Kidney capillary endothelial cell (primary cell): ENCODE measurements at regions not wholly inside any gene's neighbourhood (a gene's known extent, or its start where the extent isn't known, plus 50 kb on each side); places are given as distances from the start of the nearest gene placed in this dataset.

Source experiments
- DNase-seq: peaks from one replicate; pipeline ENCODE4 v3.0.0-alpha.2; 2018; ENCODE audit warnings: low spot score

DNA sequence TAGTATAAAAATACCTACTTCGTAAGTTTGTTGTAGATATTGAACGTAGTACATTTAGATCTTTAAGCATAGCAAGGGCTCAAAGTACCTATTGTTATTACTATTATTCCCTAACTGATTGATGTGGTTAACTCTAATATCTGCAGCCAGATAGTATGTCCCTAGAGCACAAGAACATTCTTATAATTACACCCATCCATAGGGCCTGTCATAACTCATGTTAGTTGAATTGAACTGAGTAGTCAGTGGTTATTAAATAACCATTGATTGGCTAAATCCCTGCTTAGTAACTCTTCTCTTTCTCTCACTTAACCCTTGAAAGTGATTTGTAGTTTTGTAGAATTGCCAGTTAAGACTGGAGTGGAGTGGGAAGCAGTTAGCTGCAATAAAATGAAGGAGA is 207.5 kb upstream of the HS3ST5 start:
- DNase-seq: no peak

DNA sequence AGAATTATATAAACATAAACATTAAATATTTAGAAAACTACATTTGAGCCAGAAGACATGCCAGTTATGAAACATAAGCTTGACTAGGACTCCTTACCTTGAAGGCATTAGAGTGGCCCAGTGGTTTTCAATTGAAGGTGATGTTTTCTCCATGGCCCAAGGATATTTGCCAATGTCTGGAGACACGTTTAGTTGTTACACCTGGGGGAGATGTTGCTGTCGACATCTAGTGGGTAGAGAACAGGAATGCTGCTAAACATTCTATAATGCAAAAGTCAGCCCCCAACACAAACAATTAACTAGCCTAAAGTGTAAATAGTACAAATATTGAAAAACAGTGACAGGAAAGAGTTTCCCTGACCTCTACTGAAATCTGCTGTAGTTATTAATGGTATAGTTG is 200.9 kb upstream of the HS3ST5 start:
- DNase-seq: no peak

DNA sequence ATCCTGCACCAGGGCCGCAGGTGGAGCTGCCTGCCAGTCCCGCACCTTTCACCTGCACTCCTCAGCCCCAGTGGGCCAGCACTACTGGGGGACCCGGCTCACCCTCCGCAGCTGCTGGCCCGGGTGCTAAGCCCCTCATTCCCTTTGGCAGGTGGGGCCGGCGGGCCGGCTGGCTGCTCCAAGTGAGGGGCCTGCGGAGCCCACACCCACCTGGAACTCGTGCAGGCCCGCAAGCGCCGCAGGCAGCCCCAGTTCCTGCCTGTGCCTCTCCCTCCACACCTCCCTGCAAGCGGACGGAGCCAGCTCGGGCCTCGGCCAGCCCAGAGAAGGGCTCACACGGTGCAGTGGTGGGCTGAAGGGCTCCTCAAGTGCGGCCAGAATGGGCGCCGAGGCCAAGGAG is 199.0 kb upstream of the HS3ST5 start:
- DNase-seq: no peak

DNA sequence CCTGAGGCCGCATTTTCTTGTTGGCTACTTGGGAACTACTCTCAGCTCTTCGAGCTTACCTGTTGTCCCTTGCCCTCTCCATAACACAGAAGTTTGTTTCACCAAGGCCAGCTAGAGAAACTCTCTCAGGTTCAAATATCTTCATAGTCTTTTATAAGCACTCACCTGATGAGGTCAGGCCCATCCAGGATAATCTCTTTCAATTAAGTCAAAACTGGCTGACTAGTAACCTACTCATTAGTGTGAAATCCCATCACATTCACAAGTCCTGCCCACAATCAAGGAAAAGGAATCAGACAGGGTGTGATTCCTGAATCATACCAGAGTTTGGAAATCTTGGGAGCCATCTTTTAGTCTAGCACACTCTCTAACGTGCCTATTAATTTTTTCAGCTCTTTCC is 195.2 kb upstream of the HS3ST5 start:
- no peak for DNase-seq

DNA sequence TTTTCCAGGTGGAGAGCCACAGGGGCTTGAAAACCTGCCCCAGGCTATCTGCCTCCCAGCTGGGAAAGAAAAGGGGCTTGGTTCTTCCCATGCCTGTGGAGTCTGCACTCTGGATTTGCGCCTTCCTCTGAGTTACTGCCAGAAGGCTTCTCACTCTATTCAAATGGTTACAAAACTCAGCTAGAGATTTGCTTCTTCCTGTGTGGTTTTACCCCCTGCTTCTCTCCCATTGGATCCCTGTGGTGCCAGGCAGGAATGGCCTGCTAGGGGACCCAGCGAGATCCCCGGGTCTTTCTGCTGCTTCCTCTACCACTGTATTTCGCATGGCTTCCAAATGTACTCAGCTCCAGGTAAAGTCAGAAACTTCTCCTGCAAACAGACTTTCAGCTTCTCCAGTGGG is 192.0 kb upstream of the HS3ST5 start:
- DNase-seq: no peak

DNA sequence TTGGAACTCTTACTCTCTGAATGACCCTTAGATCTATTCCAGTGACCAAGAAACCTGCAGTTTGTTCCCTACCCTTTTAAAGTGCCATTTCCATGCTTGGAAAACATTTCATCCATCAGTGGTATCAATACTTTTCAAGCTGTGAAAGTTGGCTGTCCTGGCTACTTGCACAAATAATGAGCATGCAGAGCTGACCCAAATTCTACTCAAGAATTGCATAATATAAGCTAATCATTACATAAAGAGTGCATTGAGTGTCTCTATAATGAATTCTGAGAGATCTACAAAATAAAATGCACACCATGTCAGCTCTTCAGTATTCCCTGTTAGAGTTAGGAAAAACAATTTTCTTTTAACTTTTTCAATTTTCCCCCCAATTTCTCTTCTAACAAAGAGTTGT is 181.3 kb upstream of the HS3ST5 start:
- no peak for DNase-seq

DNA sequence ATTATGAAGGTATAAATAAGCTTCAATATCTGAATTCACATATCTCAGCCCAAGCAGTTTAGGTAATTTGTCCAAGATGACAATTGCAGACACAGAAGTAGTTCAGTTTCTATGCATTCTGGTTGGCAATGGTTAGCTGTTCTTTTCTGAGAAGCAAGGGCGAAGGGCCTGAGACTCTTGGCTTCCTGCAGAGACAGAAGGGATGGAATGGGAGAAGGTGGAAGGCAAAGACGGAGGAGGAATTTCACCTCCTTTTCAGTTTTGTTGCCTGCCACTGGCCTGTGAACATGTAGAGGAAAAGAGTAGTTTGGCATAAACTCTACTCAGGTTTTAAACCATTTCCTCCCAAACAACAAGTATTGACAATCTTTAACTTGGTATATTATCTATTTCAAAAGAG is 180.7 kb upstream of the HS3ST5 start:
- no peak for DNase-seq

DNA sequence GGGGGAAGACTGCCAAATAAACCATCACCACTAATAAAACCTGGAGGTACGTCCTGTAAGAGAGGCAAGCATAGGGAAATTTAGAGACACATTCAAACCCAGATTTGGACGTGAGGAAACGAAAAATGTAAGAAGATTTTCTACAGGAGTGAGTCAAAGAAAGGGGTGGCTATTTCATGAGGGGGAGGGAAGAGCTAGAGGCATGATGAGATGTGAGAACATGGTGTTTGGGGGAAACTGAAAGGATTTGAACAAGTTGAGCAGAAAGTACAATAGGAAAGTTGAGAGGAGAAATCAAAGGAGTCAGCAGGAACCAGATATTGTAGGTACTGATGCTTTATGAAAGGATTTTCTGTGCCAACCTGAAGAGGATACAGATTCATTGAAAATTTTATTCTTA is 179.1 kb upstream of the HS3ST5 start:
- DNase-seq: no peak

DNA sequence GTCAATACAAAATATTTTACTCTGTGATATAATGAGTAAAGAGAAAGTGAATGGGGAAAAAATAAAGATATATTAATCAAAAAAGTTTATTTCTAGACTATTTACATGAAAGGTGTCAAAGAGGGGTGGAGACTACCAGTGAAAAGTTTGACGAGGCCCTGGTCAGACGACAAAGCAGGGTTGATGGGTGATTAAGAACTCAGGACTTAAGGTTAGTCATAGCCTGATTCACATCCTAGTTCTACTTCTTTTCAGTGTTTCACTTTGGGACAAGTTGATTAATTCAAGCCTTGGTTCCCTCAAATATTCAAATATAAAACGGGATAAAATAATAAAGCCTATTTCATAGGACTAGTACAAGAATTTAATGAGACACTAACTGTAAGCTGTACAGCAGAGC is 178.2 kb upstream of the HS3ST5 start:
- DNase-seq: no peak

DNA sequence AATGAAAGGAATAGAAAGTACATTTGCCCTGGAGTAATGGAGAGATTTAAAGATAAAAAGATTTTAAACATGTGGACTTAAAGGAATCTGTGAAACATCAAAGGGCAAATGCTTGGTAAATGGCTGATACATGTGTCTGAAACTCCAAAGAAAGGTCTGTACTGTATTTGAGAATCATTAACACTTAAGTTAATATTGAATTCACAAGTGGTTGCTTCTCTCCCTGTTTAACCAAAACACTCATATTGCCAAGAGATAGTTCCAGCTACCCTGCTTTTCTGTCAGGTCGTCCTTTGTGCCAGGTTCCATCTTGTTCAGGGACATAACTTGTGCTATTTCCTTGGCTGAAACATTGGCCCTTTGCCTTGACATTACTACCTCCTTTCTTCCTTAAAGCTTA is 171.3 kb upstream of the HS3ST5 start:
- DNase-seq: no peak

DNA sequence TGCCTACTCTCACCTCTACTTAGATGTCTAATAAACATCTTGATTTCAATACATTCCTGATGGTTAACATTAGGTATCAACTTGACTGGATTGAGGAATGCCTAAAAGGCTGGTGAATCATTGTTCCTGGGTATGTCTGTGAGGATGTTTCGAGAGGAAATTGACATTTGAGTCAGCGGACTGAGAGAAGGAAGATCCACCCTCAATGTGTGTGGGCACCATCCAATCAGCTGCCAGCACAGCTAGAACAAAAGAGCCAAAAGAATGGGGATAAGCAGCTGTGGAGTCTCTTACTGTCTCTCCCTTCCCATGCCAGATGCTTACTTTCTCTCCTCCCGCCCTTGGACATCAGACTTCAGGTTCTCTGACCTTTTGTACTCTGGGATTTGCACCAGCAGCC is 128.6 kb upstream of the HS3ST5 start:
- DNase-seq: no peak

DNA sequence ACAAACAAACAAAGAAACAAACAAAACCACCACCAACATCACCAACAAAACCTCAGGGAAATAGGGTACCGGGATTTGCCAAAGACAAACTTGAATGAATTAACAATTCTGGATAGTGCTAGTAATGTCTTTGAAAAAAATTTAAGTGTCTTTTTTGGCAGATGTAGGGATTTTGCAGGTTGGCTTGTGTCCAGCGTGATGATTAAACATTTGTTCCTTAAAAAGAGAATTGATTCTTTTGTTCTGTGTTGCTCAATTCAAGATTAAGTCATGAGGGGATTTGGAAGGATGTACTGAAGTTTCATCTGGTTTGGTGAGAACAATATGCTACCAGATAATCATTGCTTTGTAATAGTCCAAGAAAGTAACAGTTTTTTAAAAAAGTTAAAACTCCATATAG is 125.1 kb upstream of the HS3ST5 start:
- DNase-seq: no peak

DNA sequence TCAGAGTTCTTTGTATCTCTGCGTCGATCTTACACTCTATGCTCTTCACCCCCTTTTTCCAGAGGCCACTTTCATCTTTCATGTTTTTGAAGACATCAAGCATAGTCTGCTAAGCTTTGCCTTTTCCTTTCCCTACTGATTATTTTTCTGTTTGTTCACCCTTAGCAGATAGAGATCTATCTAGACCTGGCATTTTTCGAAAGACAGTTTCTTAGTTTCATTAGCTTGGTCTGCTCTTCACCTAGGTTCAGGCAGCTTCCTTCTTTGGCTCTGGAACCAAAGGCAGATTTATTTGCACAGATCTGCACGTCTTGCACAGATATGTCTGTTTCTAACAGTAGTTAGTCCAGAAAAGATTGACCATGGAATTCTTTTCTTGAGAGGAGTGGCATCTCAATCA is 122.7 kb upstream of the HS3ST5 start:
- no peak for DNase-seq

DNA sequence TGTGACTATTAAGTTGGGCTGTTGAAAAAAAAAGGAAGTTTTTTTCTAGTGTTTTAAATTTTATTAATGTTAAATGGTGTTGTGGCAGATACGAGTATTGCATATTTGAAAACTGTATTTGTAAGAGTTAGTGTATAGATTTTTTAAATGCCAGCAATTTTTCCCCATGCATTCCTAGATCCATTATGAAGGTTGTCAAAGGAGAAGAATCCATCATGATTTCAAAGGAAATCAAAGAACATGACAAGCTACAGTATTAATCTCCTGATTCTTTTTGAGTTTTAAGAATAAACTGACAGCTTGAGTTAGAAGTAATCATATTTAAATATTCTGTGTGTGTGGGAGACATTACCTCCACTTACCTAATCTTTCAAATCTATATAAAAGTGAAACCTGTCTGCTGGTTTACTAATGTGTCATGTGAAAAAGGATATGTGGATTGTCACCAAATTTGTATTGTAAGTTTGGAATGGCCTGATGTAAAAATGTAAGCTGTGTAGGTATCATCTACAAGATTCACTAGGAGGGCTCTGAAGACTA is 111.0 kb upstream of the HS3ST5 start:
- DNase-seq: no peak

DNA sequence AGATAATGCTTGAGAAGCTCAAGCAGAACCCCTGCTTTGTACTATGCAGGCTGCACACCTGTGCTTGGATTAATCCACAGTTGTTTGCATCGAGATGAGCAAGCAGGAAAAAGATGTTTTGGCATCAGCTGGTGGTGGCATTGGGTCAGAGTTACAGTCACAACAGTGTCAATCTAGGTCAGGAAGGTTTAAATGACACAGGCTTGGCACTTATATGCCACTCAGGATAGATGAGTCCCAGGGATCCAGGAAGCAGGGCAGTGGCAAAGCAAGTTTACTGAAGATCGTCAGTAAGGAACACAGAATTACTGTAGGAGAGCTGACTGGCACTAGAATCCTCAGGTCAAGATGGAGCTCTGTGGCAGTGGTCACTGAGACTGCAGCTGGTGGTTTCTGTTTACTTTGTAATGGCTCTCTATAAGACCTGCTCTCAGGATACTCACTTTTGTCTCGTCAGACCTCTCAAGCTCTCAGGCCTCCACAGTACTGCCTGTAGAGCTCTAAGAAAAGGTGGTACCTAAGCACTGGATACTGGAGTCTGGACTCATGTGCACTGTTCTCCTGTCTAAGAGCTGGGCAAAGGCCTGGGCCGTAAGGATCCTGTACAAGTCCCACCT is 110.1 kb upstream of the HS3ST5 start:
- DNase-seq: no peak

DNA sequence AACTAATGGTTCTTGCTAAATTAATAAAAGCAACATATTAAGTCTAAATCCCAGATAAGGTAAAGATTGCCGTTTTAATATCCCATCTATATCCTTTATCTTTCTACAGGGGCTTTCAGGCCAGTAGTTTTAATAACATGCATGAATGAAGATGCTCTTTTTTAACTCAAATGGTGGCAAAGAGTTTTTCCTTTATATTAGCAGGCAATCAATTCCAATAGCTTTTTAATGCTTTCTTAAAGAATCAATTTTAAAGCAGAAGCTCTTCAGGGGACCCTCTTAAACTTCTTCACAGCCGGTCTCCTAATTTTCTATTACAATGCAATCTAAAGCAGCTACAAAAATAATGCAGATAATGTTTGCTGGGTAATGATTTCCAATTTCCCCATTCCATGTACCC is 107.8 kb upstream of the HS3ST5 start:
- no peak for DNase-seq

DNA sequence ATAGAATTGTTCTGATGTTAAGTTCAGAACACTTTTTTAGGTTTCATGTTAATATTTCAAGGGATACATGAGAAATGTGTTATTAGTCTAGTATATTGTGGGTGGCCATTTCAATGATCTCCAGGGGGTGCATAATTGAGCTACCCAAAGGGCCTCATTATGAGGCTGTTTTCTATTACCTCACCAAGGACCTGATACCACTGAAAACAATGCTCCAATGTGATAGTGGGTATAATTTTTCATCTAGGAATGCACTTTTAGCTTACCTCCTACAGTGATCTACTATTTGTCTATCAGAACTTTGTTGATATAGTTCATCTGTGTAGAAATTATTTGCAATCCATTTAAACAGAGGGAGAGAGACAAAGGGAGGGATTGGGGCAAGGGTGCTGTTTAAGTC is 106.8 kb upstream of the HS3ST5 start:
- DNase-seq: no peak

DNA sequence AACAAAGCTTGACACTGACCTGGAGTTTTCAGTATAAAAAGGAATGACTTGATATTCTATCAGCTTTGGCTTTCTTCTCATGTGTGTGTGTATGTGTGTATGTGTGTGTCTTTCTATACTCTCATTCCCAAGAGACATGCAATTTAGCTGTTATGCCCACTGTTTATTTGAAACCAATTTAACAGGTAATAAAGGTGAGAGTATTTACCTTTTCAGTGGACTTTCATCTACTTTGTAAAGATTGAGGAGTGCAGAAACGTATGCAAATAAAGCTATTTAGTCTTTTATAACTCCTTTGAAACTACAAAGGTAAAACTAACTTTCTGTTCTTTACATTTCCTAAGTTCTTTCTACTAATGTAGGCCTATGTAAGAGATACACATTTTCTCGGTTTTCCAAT is 103.5 kb upstream of the HS3ST5 start:
- no peak for DNase-seq

DNA sequence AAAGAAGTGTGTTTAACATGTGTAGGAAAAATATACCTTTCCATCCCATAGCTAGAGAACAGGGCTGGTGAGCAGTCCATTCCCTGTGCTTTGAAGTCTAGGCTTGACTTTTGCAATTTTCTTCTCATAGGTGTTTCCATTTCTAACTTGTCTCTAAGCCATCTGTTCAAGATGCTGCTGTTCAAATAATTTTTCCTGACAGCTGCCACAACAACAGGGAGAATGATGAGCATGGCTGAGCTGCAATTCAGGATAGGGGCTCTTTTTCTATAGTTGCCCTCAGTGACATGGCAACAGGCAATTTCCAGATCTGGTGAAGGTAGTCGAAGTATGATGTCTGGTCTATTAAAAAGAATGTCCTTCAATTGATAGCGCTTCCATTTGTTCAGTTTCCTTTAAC is 103.0 kb upstream of the HS3ST5 start:
- no peak for DNase-seq

DNA sequence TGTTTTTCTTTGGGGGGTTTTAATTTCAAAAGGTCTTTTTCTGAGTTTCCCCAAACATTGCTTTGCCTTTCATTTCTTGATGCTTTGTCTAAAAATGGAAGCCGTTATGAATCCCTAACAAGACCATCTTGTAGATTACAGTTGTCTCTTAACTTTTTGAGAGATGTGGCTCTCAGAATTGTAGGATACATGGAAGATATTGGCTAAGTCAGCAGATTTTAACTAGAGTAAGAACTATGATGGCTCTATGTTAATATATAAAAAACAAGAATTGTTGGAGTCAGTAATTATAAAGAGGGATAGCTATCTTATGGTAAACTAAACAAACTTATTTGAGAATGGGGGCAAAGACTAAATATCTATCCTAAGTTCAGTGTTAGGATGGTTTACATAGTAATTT is 96.6 kb upstream of the HS3ST5 start:
- no peak for DNase-seq

DNA sequence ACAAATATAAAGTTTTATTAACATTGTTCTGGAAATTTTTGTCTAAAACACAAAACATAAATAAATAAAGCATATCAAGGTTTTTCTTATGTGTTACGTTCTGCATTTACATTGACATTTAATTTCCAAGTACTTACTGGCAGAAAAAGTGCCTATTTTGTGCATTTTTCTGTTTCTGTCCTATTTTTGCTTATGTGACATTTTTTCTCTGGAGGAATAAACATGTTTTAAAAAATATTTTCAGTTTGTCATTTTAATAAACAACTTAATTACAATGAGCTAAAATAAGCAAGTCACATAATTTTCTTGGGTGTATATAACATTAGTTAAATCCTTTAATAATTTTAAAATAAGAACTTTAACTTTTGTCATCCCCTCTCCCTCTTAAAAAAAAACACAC is 94.4 kb upstream of the HS3ST5 start:
- DNase-seq: no peak

DNA sequence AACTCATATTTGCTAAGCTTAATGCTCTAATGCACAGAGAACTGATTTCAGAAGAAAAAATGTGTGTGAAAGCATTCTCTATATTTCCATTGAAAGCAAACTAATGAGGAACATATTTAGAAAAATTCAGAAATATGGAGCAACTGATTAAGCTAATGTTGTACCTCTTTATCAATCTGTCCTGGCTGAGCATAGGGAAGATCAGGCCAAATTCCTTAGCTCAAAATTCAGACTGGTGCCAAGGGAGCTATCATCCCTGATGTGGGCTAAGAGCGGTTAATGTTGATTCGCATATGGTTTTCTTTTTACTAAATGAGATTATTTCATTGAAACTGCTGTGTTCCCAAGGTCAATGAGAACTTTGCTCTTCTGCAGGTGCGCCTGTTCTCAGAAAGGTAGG is 93.9 kb upstream of the HS3ST5 start:
- DNase-seq: no peak

DNA sequence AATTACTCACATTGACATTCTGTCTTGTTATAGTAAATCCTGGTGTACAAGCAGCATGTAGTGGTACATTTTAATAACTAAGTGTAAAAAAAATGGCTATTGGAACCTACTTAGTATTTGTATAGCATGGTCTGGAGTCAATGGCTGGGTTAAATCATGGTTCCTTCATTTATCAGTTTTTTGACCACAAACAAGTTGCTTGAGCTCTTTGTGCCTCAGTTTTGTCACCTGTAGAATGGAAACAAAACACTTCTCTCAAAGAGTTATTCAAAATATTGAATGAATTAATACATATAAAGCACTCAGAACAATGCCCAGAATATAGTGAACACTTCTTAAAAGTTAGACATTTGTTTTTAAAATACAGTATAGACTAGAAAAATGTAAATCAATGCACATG is 93.2 kb upstream of the HS3ST5 start:
- DNase-seq: no peak

DNA sequence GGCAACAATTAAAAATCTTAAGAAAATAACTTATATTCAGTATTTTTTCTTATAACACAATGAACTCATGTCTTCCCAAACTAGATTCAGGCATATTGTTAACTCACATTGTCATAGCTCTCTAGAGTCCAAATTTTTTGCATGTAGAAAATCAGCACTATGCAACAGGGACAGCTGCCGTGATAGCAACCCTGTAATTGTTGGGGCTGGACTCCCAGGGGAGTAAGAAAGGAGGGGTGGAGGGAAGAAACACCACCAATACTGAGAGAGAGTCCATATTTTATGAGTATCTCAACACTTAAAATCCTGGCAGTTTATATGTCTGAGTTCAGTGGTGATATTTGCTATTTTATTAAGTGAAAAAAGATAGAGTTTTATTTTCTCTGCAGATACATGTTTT is 89.6 kb upstream of the HS3ST5 start:
- no peak for DNase-seq

DNA sequence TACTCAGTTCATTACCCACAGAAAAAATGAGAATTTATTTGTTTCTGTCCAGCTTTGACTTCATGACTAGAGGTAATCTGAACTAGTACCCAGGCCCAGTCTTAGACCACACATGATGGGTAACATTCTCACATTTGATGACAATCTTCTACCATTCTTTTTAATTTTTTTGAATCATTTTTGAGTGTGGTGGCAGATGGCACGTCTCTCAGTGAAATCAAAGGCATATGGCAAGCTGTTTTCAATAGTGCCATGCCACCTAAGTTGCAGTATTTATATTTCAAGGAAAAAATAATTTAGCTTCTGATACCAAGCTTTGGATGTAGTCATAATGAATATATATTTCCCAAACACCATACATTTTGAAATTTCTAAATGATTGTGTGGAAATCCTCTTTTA is 88.8 kb upstream of the HS3ST5 start:
- no peak for DNase-seq
